DMS153 treated with DMSO at 0.1 percent for 48 hours (cell line): ENCODE measurements at regions not wholly inside any gene's neighbourhood (a gene's known extent, or its start where the extent isn't known, plus 50 kb on each side); places are given as distances from the start of the nearest gene placed in this dataset.
A peak's percentile ranks its signal among the peaks of the same experiment; 100 is the strongest.
"Not testable (repeated sequence)": the region's sequence is repeated elsewhere in the genome, so short reads cannot be mapped to it uniquely, and the experiment has no call there.

Experiments used
- DNase-seq: peaks from one replicate; lab custom pipeline; 2025; ENCODE audit not compliant: unreplicated experiment; lab: John Stamatoyannopoulos, UW

- DNase-seq: no peak
Measured at GRCh38 chr6:117761610-117762009, 86.3 kb downstream of the NUS1 start.

GRCh38 chr6:117771403-117771802 is 96.1 kb downstream of the NUS1 start:
- DNase-seq: no peak

- no peak for DNase-seq
Measured at GRCh38 chr6:117776441-117776840, 101.2 kb downstream of the NUS1 start.

GRCh38 chr6:117781550-117781949 is 106.3 kb downstream of the NUS1 start:
- DNase-seq: no peak

GRCh38 chr6:117783279-117783678 is 108.0 kb downstream of the NUS1 start:
- DNase-seq: no peak

- no peak for DNase-seq
Measured at GRCh38 chr6:117791012-117791411, 115.7 kb downstream of the NUS1 start.

- no peak for DNase-seq
Measured at GRCh38 chr6:117795234-117795633, 111.8 kb upstream of the SLC35F1 start.

GRCh38 chr6:117798819-117799218 is 108.2 kb upstream of the SLC35F1 start:
- not testable (repeated sequence) for DNase-seq

GRCh38 chr6:117810269-117810668 is 96.8 kb upstream of the SLC35F1 start:
- no peak for DNase-seq

GRCh38 chr6:117817499-117817898 is 89.6 kb upstream of the SLC35F1 start:
- no peak for DNase-seq

GRCh38 chr6:117817992-117818391 is 89.1 kb upstream of the SLC35F1 start:
- no peak for DNase-seq

- DNase-seq: no peak
Measured at GRCh38 chr6:117818449-117818848, 88.6 kb upstream of the SLC35F1 start.

- DNase-seq: no peak
Measured at GRCh38 chr6:117829594-117830319, 77.3 kb upstream of the SLC35F1 start.

- no peak for DNase-seq
Measured at GRCh38 chr6:117837261-117837660, 69.8 kb upstream of the SLC35F1 start.

GRCh38 chr6:117840541-117840983 is 66.5 kb upstream of the SLC35F1 start:
- DNase-seq: peak; percentile 2

- DNase-seq: no peak
Measured at GRCh38 chr6:117847912-117848311, 59.2 kb upstream of the SLC35F1 start.

GRCh38 chr6:117849087-117849486 is 58.0 kb upstream of the SLC35F1 start:
- DNase-seq: no peak
